Left ventricle myocardium inferior (tissue), 1 donor: ENCODE measurements at regions not wholly inside any gene's neighbourhood (a gene's known extent, or its start where the extent isn't known, plus 50 kb on each side); places are given as distances from the start of the nearest gene placed in this dataset.

Experiments used
- DNase-seq: peaks from one replicate; pipeline ENCODE4 v3.0.0-alpha.2; 2020
- H3K27ac ChIP-seq: fragments of 200-600 bp; replicated peaks from 2 replicates; pipeline ENCODE4 v1.8.0; 2021
- H3K27me3 ChIP-seq: fragments of 200-600 bp; 2 replicates; pipeline ENCODE4 v1.8.0; 2021; ENCODE audit warnings: low read depth
- H3K36me3 ChIP-seq: fragments of 200-600 bp; 2 replicates; pipeline ENCODE4 v1.8.0; 2021
- H3K4me1 ChIP-seq: fragments of 200-600 bp; 2 replicates; pipeline ENCODE4 v1.8.0; 2021
- H3K4me3 ChIP-seq: fragments of 200-600 bp; 2 replicates; pipeline ENCODE4 v1.8.0; 2021; ENCODE audit warnings: mild to moderate bottlenecking, moderate library complexity
- H3K9me3 ChIP-seq: fragments of 200-600 bp; replicated peaks from 2 replicates; pipeline ENCODE4 v1.8.0; 2021
- intact Hi-C: fragments of 100-400 bp; cut with micrococcal nuclease; formaldehyde crosslinking; loops from one replicate; pipeline ENCODE4 v1.11.0; 2022
- TF ChIP-seq, protein P1 (sequence below): fragments of 200-600 bp; IDR thresholded peaks from 2 replicates; pipeline ENCODE4 v1.8.0; 2021; ENCODE audit warnings: antibody characterized with exemption, mild to moderate bottlenecking, borderline replicate concordance
- donor health status: DM: no; HTN: yes; CAD: no; lungs with severe emphysema.

DNA sequence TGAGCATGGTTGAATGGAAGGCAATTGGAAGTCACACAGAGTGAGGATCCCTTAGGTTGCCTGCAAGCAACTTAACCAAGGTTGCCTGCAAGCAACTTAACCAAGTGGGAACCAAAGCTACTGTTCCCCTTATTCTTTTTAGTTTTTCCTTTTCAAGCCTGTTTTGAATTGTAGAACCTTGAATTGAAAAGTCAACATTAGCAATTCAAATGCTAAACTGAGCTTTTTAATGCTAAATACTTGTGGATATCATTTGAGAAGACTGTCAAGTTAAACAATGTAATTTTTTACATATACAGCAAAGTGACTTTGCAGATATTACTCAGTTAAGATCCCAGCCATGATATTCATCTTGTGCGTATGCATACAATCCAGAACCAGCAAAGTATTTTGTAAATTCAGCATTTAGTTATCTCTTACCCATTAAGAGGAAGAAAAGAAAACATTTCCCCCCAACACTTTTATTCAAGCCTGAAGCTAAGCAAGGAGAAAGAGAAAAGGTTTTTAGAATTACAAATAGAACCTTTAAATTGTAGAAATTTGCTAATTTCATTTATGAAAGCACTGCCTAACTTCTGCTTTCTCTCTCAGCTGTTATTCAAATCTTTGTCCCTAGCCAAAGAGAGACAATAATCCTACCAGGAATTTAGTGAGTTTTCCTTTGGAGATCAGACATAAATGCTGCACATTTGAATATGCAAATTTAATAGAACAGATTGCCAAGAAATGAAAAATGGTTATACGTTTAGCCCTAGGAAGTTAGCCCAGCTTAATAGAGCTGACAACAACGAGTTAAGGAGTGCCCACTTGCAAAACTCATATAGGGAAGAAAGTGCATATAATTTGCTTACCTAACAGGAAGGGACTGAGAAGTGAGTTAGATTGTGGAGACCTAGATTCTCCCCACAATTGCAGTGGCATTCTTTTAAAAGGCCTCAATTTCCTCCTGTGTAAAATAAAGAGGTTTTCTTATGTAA is 643.2 kb upstream of the PIK3C3 start:
- TF ChIP-seq, protein P1, sequence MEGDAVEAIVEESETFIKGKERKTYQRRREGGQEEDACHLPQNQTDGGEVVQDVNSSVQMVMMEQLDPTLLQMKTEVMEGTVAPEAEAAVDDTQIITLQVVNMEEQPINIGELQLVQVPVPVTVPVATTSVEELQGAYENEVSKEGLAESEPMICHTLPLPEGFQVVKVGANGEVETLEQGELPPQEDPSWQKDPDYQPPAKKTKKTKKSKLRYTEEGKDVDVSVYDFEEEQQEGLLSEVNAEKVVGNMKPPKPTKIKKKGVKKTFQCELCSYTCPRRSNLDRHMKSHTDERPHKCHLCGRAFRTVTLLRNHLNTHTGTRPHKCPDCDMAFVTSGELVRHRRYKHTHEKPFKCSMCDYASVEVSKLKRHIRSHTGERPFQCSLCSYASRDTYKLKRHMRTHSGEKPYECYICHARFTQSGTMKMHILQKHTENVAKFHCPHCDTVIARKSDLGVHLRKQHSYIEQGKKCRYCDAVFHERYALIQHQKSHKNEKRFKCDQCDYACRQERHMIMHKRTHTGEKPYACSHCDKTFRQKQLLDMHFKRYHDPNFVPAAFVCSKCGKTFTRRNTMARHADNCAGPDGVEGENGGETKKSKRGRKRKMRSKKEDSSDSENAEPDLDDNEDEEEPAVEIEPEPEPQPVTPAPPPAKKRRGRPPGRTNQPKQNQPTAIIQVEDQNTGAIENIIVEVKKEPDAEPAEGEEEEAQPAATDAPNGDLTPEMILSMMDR = no peak
- Histone ChIP-seq H3K4me3 (no peak overlapping the region), H3K4me1 (no peaks in the 10 kb centered on the region)

GRCh38 chr18:41297740-41298139 is 657.3 kb upstream of the PIK3C3 start:
- Histone ChIP-seq H3K4me1 (no peaks in the 10 kb centered on the region), H3K9me3 (peaks cover 22% of the 10 kb centered on the region), H3K27ac (no peak overlapping the region), H3K27me3 (no peaks in the 10 kb centered on the region), H3K36me3 (no peaks in the 10 kb centered on the region), H3K4me3 (no peak overlapping the region)
- intact Hi-C loops = no loop called here
- DNase-seq = no peak
- TF ChIP-seq, protein P1 = no peak

More for the DNA sequence above, 643.2 kb upstream of the PIK3C3 start:
- no peaks in the 10 kb centered on the region for H3K27me3 ChIP-seq
- intact Hi-C loops = no loop called here
- no peak for DNase-seq
- H3K27ac ChIP-seq = no peak overlapping the region
- no peaks in the 10 kb centered on the region for H3K36me3 ChIP-seq
- H3K9me3 ChIP-seq = peaks cover 34% of the 10 kb centered on the region

GRCh38 chr18:41269294-41269693 is 685.7 kb upstream of the PIK3C3 start:
- no peaks in the 10 kb centered on the region for H3K36me3 ChIP-seq
- TF ChIP-seq, protein P1 = no peak
- DNase-seq = no peak
- H3K27me3 ChIP-seq = no peaks in the 10 kb centered on the region
- H3K9me3 ChIP-seq = peaks cover 6% of the 10 kb centered on the region
- no peak overlapping the region for H3K27ac ChIP-seq
- H3K4me1 ChIP-seq = no peaks in the 10 kb centered on the region
- no peak overlapping the region for H3K4me3 ChIP-seq
- intact Hi-C loops = no loop called here

GRCh38 chr18:41268271-41268670 is 686.8 kb upstream of the PIK3C3 start:
- no peak overlapping the region for H3K27ac ChIP-seq
- peaks cover 6% of the 10 kb centered on the region for H3K9me3 ChIP-seq
- H3K27me3 ChIP-seq = no peaks in the 10 kb centered on the region
- TF ChIP-seq, protein P1 = no peak
- no peak overlapping the region for H3K4me3 ChIP-seq
- intact Hi-C loops = no loop called here
- no peaks in the 10 kb centered on the region for H3K36me3 ChIP-seq
- H3K4me1 ChIP-seq = no peaks in the 10 kb centered on the region
- no peak for DNase-seq

DNA sequence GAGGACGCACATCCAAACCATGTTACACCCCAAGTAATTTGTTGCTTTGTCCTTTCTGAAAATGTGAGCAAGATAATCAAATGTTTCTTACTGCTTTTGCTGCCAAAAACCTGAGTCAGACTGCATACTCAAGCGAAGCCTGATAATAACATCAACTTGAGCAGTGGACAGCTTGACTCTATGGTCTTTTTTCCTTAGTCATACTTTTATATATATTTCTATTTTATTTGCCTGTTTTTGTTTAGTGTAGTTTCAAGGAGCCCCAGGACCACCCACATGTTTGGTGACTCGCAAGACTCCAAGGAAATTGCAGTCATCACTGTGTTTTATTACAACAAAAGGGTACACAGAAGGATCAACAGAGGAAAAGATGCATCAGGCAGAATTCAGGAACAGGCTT is 688.4 kb upstream of the PIK3C3 start:
- intact Hi-C loops = no loop called here
- DNase-seq = no peak
- H3K27ac ChIP-seq = no peak overlapping the region

More for the DNA sequence above, 688.4 kb upstream of the PIK3C3 start:
- Histone ChIP-seq H3K4me1 (no peaks in the 10 kb centered on the region), H3K9me3 (peaks cover 1% of the 10 kb centered on the region), H3K36me3 (no peaks in the 10 kb centered on the region), H3K27me3 (no peaks in the 10 kb centered on the region), H3K4me3 (no peak overlapping the region)
- TF ChIP-seq, protein P1 = no peak
